ENCODE measurements at regions not wholly inside any gene's neighbourhood (a gene's known extent, or its start where the extent isn't known, plus 50 kb on each side); places are given as distances from the start of the nearest gene placed in this dataset.
"Not testable (repeated sequence)": the region's sequence is repeated elsewhere in the genome, so short reads cannot be mapped to it uniquely, and the experiment has no call there.

GRCh38 chr1:189311915-189312314, 1165.7 kb downstream of the BRINP3 start:
- TF ChIP-seq POLR2A (IDR thresholded peaks at IDR 0.05; ENCODE audit: low read depth, low read length): no peak
- FAIRE-seq: no peak
- no peak for DNase-seq (ENCODE audit: insufficient read length, low spot score)

GRCh38 chr1:189312499-189312898, 1165.2 kb downstream of the BRINP3 start:
- TF ChIP-seq POLR2A (IDR thresholded peaks at IDR 0.05; ENCODE audit: low read depth, low read length): no peak
- no peak for DNase-seq (ENCODE audit: insufficient read length, low spot score)
- FAIRE-seq: no peak

- FAIRE-seq: no peak
- no peak for TF ChIP-seq POLR2A (IDR thresholded peaks at IDR 0.05; ENCODE audit: low read depth, low read length)
- DNase-seq (ENCODE audit: insufficient read length, low spot score): no peak
Observed at GRCh38 chr1:189313488-189313887, 1164.2 kb downstream of the BRINP3 start.

- no peak for TF ChIP-seq POLR2A (IDR thresholded peaks at IDR 0.05; ENCODE audit: low read depth, low read length)
- no peak for FAIRE-seq
- DNase-seq (ENCODE audit: insufficient read length, low spot score): no peak
Observed at GRCh38 chr1:189315035-189315901, 1162.4 kb downstream of the BRINP3 start.

DNA sequence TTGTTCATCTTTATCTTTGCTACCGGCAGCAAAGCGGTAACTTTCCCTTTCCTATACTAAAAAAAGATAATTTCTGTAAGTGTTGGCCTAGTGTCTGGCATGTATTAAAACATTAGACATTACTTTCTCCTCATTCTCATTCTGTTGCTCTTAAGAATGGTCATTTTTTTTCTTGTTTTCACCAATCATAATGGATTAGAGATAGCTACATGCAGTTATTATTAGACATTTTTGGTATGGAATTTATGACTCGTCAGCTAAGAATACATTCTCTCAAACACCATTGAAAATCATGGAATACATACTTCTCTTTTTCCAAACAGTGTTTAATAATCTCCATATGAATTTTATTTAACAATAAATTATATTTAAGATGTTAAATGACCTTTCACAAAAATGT, 1154.6 kb downstream of the BRINP3 start:
- no peak for DNase-seq (ENCODE audit: insufficient read length, low spot score)
- FAIRE-seq: no peak
- no peak for TF ChIP-seq POLR2A (IDR thresholded peaks at IDR 0.05; ENCODE audit: low read depth, low read length)

DNA sequence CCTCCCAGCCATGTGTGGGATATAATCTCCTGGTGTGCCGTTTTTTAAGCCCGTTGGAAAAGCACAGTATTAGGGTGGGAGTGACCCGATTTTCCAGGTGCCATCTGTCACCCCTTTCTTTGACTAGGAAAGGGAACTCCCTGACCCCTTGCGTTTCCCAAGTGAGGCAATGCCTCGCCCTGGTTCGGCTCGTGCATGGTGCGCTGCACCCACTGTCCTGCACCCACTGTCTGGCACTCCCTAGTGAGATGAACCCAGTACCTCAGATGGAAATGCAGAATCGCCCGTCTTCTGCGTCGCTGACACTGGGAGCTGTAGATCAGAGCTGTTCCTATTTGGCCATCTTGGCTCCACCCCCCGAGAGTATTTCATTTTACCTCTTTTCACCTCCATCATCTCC, 1146.6 kb downstream of the BRINP3 start:
- not testable (repeated sequence) for FAIRE-seq

GRCh38 chr1:189336115-189337100, 1141.3 kb downstream of the BRINP3 start:
- no peak for TF ChIP-seq POLR2A (IDR thresholded peaks at IDR 0.05; ENCODE audit: low read depth, low read length)
- DNase-seq (ENCODE audit: insufficient read length, low spot score): no peak
- FAIRE-seq: no peak

More for the DNA sequence above, 1146.6 kb downstream of the BRINP3 start:
- not testable (repeated sequence) for DNase-seq (ENCODE audit: insufficient read length, low spot score)

GRCh38 chr1:189349607-189350006, 1128.1 kb downstream of the BRINP3 start:
- TF ChIP-seq POLR2A (IDR thresholded peaks at IDR 0.05; ENCODE audit: low read depth, low read length): no peak
- DNase-seq (ENCODE audit: insufficient read length, low spot score): no peak
- no peak for FAIRE-seq

- peak; percentile 65 for FAIRE-seq
- no peak for TF ChIP-seq POLR2A (IDR thresholded peaks at IDR 0.05; ENCODE audit: low read depth, low read length)
- no peak for DNase-seq (ENCODE audit: insufficient read length, low spot score)
Observed at GRCh38 chr1:189350983-189351616, 1126.6 kb downstream of the BRINP3 start.

GRCh38 chr1:189351960-189352359, 1125.7 kb downstream of the BRINP3 start:
- DNase-seq (ENCODE audit: insufficient read length, low spot score) (no peak), FAIRE-seq (peak; percentile 20)
- no peak for TF ChIP-seq POLR2A (IDR thresholded peaks at IDR 0.05; ENCODE audit: low read depth, low read length)

DNA sequence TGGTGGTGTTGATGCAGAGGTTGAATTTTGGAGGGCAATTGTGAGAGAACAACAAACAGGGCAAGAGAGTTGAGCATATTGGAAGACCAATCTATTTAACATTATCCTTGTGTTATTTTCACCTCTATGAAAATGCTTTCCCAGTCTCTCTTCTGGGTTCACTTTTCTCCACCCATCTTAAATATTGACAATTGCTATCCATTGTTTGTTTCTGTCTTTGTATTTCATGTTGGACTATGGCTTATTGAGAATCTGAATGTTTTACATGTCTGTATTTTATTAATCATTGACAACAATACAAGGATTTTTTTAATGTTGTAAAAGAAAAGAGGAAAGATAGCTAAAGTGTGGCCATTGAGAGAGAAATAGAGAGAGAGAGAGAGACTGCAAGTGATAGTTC, 1121.5 kb downstream of the BRINP3 start:
- FAIRE-seq (no peak), DNase-seq (ENCODE audit: insufficient read length, low spot score) (no peak)
- no peak for TF ChIP-seq POLR2A (IDR thresholded peaks at IDR 0.05; ENCODE audit: low read depth, low read length)

- FAIRE-seq: no peak
- no peak for TF ChIP-seq POLR2A (IDR thresholded peaks at IDR 0.05; ENCODE audit: low read depth, low read length)
- DNase-seq (ENCODE audit: insufficient read length, low spot score): no peak
Observed at GRCh38 chr1:189357317-189357716, 1120.3 kb downstream of the BRINP3 start.

GRCh38 chr1:189369612-189370011, 1108.1 kb downstream of the BRINP3 start:
- FAIRE-seq (no peak), DNase-seq (ENCODE audit: insufficient read length, low spot score) (no peak)
- no peak for TF ChIP-seq POLR2A (IDR thresholded peaks at IDR 0.05; ENCODE audit: low read depth, low read length)

DNA sequence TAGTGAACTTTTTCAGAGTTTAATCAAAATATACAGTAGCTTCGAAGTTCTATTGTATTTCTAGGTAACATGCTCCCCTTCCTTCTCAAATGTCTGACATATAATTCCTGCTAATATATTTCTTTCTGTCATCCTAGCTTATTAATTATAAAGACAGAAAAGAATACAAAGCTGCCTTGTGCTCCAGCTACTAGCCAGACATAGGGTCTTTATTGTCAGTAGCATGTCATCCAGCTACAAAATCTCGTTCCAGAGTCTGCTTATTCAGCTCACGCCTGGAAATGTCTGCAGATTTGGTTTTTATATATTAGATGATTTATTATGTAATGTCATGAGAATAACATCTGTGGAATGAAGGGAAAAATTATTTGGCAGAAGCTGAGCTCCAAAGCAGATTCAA, 1102.8 kb downstream of the BRINP3 start:
- FAIRE-seq: no peak
- TF ChIP-seq POLR2A (IDR thresholded peaks at IDR 0.05; ENCODE audit: low read depth, low read length): no peak
- no peak for DNase-seq (ENCODE audit: insufficient read length, low spot score)

Measured in H54 (cell line).